NCI-H1930 (cell line): ENCODE measurements at regions not wholly inside any gene's neighbourhood (a gene's known extent, or its start where the extent isn't known, plus 50 kb on each side); places are given as distances from the start of the nearest gene placed in this dataset.
"Not testable (repeated sequence)": the region's sequence is repeated elsewhere in the genome, so short reads cannot be mapped to it uniquely, and the experiment has no call there.

Experiments
- DNase-seq, 2 experiments: peaks; one replicate each; lab custom pipeline; 2025; lab: John Stamatoyannopoulos, UW

- not testable (repeated sequence) for DNase-seq
These were observed 57.0 kb upstream of the NEUROD1 start for GRCh38 chr2:181737302-181737701.

- no peak for DNase-seq
These were observed 57.8 kb upstream of the NEUROD1 start for GRCh38 chr2:181738074-181738473.

GRCh38 chr2:181738563-181738962 lies 58.2 kb upstream of the NEUROD1 start:
- DNase-seq = no peak

- no peak for DNase-seq
These were observed 61.4 kb upstream of the NEUROD1 start for GRCh38 chr2:181741756-181742155.

GRCh38 chr2:181742361-181742760 lies 62.0 kb upstream of the NEUROD1 start:
- DNase-seq = no peak

GRCh38 chr2:181742922-181743722 lies 62.8 kb upstream of the NEUROD1 start:
- peak; percentile 59 to 60 for DNase-seq

- no peak for DNase-seq
These were observed 63.4 kb upstream of the NEUROD1 start for GRCh38 chr2:181743723-181744031.

- no peak for DNase-seq
These were observed 65.7 kb upstream of the NEUROD1 start for GRCh38 chr2:181745796-181746540.

GRCh38 chr2:181746844-181747243 lies 66.5 kb upstream of the NEUROD1 start:
- no peak for DNase-seq

GRCh38 chr2:181750305-181750704 lies 70.0 kb upstream of the NEUROD1 start:
- no peak for DNase-seq

GRCh38 chr2:181751266-181752030 lies 71.1 kb upstream of the NEUROD1 start:
- DNase-seq = no peak

- DNase-seq = no peak
These were observed 72.0 kb upstream of the NEUROD1 start for GRCh38 chr2:181752301-181752700.

GRCh38 chr2:181753686-181754085 lies 73.4 kb upstream of the NEUROD1 start:
- DNase-seq = no peak

- DNase-seq = no peak
These were observed 73.8 kb upstream of the NEUROD1 start for GRCh38 chr2:181754105-181754504.

GRCh38 chr2:181755181-181755580 lies 74.9 kb upstream of the NEUROD1 start:
- no peak for DNase-seq

- DNase-seq = no peak
These were observed 80.2 kb upstream of the NEUROD1 start for GRCh38 chr2:181760521-181760920.

- no peak for DNase-seq
These were observed 80.9 kb upstream of the NEUROD1 start for GRCh38 chr2:181761175-181761574.

- no peak for DNase-seq
These were observed 81.7 kb upstream of the NEUROD1 start for GRCh38 chr2:181762000-181762399.

GRCh38 chr2:181762848-181763247 lies 82.5 kb upstream of the NEUROD1 start:
- no peak for DNase-seq

- DNase-seq = no peak
These were observed 83.1 kb upstream of the NEUROD1 start for GRCh38 chr2:181763423-181763822.

GRCh38 chr2:181764095-181764963 lies 84.0 kb upstream of the NEUROD1 start:
- DNase-seq = no peak

- DNase-seq = no peak
These were observed 85.8 kb upstream of the NEUROD1 start for GRCh38 chr2:181766129-181766528.
